HG03095 (cell line): ENCODE measurements at regions not wholly inside any gene's neighbourhood (a gene's known extent, or its start where the extent isn't known, plus 50 kb on each side); places are given as distances from the start of the nearest gene placed in this dataset.
"Not testable (repeated sequence)": the region's sequence is repeated elsewhere in the genome, so short reads cannot be mapped to it uniquely, and the experiment has no call there.

ENCODE experiments used
- ATAC-seq: cut with Tn5 transposase; IDR thresholded peaks from one replicate; pipeline ENCODE4 v1.9.1; 2021; ENCODE audit warnings: moderate library complexity; ENCODE audit not compliant: unreplicated experiment

GRCh38 chr2:105506860-105507259 lies 108.0 kb upstream of the FHL2 start:
- not testable (repeated sequence) for ATAC-seq

GRCh38 chr2:105504459-105504858 lies 105.6 kb upstream of the FHL2 start:
- ATAC-seq = no peak

- ATAC-seq = no peak
These were observed 103.9 kb upstream of the FHL2 start for GRCh38 chr2:105502625-105503334.

DNA sequence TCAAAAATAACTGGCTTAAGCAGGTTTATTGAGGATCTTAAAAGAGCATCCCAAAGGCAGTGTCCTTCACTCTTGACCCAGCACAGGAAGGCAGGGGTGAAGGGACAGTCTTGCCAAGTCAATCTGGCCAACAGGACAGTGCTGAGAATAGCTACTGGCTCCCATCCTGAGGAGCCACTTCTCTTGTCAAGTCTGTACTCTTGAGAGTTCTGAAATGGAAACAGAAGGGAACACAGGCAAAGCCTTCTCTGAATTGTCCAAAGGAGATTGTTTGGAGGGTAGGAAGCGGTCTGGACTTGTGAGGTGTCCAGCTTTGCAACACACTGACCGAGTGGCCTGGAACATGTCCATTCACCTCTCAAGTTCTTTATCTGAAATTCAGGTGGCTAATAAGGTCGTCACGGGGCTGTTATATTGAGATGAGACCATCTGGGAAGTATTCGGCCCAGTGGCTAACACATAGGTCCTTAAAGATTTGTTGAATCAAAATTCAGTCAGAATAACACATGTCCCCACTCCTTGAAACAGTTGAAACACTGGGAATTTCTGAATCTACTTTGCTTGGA lies 99.5 kb upstream of the FHL2 start:
- no peak for ATAC-seq

DNA sequence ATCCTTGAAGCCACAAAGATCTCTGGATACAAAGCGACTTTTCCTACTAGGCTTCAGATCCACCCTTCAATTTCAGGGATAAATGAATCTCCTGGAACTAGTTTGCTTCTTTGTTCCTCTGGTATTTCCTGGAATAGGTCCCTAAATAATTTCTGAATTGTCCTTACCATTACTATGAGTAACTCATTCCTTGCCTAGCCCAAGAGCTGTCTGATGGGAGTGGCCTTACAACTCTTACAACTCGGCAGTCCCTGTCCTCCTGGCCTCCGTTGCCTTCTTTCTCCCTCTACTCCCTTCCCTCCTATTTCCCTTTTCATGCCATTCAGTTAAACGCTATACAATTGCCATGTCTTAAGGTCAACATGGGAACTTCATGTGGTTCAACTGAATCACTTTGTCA lies 98.2 kb upstream of the FHL2 start:
- ATAC-seq = no peak

DNA sequence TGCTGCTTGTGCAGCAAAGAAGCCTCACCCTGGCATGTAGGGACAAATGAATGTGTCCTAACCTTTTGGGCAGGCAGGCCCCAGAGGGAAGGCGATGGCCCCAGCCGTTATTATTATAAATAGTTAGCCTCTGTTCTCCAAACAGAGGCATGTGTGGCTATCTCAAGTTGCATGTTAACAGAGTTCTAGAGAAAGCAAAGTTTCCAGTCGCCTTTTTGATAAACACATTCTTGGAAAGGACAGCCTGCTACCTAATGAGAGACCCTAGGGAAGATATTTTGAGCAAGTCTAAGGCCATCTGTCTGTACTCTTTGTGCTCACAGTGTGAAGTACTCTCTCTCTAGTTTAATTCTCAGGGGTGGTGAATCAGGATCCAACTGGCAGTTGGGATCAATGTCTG lies 97.4 kb upstream of the FHL2 start:
- no peak for ATAC-seq

DNA sequence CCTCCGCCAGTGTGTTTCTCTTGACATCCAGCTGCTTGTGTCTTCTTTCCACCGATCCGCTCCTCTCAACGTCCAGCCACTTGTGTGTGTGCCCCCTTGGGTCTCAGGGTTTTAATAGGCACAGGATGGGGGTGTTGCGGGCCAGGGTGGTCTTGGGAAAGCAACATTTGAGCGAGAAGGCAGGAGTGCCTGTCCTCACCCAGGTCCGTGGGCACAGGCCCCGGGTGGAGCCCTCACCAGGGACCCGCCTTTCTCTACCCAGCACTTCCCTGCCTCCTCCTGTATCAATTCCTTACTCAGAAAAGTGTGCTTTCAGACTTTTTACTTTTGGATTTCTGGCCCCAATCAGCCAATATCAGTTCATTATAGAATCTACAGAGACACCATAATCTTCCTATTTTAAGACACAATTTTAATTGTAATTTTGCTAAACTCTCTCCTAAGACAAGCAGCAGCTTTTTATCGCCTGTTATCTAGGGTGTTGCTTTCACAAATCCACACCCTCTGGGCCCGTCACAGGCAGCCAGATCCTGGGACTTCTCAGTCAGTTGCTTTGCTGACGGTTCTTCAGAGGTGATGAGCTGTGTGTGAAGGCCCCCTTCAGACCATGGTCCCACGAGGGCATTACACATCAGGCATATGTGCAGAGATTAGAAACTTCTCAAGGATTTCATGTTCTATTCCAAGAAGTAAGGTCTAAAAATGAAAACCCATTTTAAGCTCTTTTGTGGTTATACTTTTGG lies 96.0 kb upstream of the FHL2 start:
- ATAC-seq = no peak

- ATAC-seq = no peak
These were observed 92.1 kb upstream of the FHL2 start for GRCh38 chr2:105490956-105491355.

GRCh38 chr2:105490204-105490603 lies 91.4 kb upstream of the FHL2 start:
- no peak for ATAC-seq

DNA sequence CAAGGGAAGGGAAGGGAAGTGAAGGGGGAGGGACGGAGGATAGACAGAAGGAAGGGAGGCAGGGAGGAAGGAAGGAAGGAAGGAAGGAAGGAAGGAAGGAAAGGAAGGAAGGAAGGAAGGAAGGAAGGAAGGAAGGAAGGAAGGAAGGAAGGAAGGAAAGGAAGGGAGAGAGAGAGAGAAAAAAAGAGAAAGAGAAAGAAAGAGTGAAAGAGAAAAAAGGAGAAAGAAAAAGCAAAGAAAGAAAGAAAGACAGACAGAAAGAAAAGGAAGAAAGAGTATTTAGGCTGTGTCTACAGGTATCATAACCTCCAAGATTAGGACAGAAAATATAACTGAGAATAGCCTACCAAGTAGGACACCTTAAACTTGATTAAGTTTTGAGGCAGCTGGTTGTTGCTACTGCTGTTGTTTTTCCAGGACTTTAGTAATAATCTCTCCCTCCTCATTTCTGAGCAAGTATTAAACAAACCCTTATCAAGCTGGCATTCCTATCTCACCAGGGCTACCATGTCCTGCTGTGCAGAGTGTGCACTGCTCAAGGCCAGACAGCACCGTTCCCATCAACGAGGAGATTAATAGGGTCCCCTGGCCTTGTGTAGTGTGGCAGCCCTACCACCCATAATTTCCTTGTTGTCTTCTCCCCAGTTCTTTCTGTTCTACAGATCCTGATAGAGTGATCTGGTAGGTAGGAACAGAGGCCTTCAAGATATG lies 90.5 kb upstream of the FHL2 start:
- ATAC-seq = no peak

DNA sequence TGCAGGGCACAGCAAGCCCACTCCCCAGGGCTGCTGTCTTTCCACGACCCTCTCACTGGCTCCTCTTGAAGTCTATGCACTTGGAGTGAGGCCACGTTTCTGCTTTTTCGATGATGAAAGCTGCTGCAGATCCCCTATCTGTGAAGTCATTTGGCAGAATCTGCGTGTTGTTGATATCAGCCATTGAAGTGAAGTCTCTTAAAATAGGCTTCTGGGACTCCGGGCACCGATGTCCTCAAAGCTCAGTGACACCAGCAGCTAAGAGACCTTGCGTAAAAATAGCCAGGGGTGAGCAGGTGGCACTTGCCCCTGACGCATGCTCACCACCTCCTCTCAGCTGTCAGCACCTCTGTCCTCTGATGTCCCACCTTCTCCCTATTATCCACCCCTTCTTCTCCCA lies 89.4 kb upstream of the FHL2 start:
- no peak for ATAC-seq

- no peak for ATAC-seq
These were observed 88.6 kb upstream of the FHL2 start for GRCh38 chr2:105487142-105488069.

DNA sequence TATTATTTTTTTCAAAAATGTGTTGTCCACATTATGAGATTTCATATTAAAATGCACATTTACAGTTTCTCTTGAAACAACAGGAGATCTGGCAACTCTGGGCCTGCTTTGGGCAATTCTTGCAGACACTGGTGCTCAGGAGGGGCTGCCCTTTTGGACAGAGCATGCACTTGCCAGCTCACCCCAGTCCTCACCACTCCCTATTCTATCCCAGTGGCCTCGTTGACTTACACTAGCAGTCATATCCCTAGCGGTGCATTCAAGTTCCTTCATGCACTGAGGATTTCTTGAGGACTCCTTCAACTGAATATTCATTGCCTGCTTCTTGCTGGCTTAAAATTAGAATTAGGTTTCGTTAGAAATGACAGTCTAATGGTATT lies 87.9 kb upstream of the FHL2 start:
- ATAC-seq = no peak

- ATAC-seq = no peak
These were observed 79.8 kb upstream of the FHL2 start for GRCh38 chr2:105478670-105479069.

GRCh38 chr2:105477050-105477620 lies 78.3 kb upstream of the FHL2 start:
- not testable (repeated sequence) for ATAC-seq

GRCh38 chr2:105473011-105473410 lies 74.2 kb upstream of the FHL2 start:
- no peak for ATAC-seq

DNA sequence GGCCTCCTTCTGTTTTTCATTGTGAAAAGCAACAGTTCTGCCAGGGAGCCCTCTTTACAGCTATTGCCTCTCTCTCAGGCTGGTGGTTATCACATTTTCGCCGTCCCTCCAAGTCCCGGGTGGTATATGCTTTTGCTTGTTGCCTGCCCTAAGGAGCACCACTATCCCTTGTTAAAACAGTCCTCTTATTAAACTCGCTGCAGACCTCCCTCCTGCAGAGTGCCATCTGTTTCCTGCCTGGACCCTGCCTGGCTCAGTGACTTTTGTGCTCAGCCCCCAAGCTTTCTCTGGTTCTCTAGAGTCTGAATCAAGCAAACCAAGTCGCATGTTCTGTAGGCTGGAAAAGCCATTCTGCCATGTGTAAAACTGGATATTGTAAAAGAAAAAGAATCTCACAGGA lies 72.1 kb upstream of the FHL2 start:
- ATAC-seq = no peak

DNA sequence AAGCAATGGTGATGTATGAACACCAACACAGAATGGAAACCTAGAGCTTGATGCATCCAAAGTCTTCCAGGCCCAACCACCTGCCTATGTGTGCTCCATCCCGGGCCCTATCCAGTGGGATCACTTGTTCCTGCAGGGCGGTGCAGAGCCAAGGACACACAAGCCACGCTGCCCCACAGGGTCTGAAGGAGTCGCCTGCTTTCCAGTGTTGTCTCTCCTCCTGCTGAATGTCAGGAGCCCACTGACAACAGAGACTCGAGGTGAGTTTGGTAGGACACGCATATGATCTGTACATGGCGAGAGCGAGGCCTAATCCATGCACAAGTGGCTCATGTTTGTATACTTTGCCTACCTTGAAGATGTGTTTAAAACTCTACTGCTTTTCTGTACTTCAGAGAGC lies 70.9 kb upstream of the FHL2 start:
- no peak for ATAC-seq

GRCh38 chr2:105468582-105469042 lies 69.8 kb upstream of the FHL2 start:
- no peak for ATAC-seq

DNA sequence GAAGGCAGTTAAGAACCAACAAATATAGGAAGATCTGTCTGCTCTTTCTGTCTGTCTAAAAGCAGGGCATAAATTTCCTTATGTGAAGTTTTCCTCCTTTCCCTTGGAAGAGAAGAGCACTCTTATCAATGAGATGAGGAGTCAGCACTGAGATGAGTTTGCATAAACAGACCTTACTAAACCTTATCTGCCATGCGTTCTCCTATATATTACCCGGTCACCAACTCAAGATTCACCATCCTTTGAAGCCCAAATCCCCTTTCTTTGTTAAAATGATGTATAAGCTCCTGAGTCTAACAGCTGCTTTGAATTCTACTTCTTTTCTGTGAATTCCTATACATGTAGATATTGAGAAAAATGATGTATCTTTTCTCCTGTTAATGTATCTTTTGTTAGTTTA lies 65.5 kb upstream of the FHL2 start:
- no peak for ATAC-seq
